ENCODE measurements at regions not wholly inside any gene's neighbourhood (a gene's known extent, or its start where the extent isn't known, plus 50 kb on each side); places are given as distances from the start of the nearest gene placed in this dataset.

DNA sequence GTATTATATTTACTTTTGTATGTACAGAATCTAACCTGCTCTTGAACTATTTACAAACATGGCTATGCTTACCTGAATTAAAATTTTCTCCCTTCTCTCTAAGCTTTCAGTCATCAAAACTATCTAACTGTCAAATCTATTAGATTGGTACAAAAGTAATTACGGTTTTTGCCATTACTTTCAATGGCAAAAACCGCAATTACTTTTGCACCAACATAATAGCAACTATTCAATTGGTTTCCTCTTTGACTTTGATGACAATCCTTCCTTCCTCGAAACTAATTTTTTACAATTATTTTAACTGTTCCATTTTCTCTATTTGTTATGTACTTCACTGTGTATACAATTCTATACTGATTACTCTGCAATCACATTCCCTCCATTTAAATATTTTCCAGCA lies 1019.4 kb upstream of the CDH2 start:
- no peak for TF ChIP-seq CTCF (conservative IDR thresholded peaks at IDR 0.05 in 1 of 2, IDR thresholded peaks at IDR 0.05 in 1 of 2; ENCODE audit: low read depth in 1 of 2, low read length in 2 of 2)
- TF ChIP-seq EZH2 (IDR thresholded peaks at IDR 0.05; ENCODE audit: low read length, missing control alignments), result no peak

All from fibroblast of lung (primary cell).